NCI-H146 (cell line): ENCODE measurements at regions not wholly inside any gene's neighbourhood (a gene's known extent, or its start where the extent isn't known, plus 50 kb on each side); places are given as distances from the start of the nearest gene placed in this dataset.

ENCODE experiments used
- DNase-seq: peaks from one replicate; lab custom pipeline; 2025; lab: John Stamatoyannopoulos, UW

DNA sequence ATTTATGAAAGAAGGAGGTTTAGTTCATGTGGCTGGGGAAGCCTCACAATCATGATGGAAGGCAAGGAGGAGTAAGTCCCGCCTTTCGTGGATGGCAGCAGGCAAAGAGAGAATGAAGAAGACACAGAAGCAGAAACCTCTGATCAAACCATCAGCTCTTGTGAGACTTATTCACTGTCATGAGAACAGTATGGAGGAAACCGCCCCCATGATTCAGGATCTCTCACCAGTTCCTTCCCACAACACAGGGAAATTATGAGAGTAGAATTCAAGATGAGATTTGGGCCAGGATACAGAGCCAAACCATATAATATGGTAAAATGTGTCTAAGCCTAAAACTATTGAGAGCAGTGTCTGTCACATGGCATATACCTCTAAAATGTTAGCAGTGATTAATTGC is 503.8 kb upstream of the CCDC179 start:
- DNase-seq = no peak

DNA sequence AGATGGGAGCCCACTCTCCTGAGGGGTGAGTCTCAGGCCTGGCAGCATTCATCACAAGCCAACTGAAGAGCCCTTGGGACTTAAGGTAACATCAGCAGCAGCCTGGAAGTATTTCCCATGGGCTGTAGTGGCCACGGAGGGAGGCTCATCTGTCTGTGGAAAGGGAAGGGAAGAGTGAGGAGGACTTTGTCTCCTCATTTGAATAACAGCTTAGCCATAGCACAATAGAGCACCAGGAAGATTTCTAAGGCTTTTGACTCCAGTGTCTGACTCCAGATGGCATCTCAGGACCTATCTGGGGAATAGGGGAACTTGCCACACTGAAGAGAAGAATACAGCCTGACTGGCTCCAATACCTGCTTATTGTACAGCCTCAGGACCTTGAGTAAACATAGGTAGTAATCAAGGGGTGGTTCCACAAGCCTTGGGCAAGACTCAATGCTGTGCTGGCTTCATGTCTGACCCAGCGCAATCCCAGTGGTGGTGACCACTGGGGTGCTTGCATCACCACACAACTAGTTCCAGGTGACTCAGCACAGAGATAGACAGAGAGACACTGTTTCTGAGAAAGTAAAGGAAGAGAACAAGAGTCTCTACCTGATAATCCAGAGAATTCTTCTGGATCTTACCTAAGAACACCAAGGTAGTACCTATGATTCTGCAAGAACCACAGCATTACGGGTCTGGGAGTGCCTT is 510.5 kb upstream of the CCDC179 start:
- DNase-seq = no peak

DNA sequence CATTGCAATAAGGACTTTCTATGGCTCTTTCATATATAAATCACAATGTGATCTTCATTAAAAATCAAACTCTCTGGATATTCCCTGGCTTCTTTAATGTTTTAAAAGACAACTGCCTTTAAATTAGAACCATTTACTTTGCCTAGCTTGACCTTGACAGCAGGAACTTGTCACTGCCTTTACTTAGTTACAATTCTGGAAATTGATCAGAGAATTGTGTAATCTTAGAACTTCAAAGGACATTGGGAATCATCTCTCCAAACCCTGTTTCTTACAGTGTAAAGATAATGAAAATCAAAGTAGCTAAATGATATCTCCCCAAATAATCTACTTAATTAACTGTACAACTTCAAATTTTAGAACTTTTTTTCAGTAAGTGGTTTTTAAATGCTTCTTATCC is 517.6 kb upstream of the CCDC179 start:
- no peak for DNase-seq

DNA sequence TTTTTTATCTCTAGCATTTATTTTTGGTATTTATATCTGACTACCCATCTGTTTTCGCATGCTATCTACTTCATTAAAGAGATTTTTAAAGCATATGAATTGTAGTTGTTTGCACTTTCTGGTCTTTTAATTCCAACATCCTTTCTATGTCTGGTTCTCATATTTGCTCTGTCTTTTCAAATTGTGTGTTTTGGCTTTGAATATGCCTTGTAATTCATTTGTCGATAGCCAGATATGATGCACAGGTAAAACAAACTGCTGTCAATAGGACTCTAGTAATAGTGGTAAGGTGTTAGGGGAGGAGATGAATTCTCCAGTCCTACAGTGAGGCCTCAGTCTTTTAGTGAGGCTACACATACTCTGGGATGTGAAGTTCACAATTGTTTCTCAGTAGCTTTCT is 530.8 kb upstream of the CCDC179 start:
- DNase-seq = no peak

DNA sequence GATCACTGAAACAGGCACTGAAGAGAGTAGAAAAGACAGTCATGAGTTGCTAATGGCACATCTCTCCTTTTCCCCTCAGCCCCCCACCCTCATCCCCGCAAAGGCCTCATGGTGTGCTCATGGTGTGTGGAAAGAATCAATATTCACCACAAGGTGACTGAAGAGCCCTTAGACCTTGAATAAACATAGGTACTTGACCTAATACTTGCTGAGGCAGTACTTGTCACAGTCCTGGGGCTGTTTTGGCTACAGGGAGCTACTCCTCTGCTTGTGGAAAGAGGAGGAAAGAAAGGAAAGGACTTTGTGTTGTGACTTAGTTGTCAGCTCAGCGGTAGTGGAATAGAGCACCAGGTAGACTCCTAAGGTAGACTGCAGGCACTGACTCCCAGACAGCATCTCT is 537.8 kb upstream of the CCDC179 start:
- no peak for DNase-seq

DNA sequence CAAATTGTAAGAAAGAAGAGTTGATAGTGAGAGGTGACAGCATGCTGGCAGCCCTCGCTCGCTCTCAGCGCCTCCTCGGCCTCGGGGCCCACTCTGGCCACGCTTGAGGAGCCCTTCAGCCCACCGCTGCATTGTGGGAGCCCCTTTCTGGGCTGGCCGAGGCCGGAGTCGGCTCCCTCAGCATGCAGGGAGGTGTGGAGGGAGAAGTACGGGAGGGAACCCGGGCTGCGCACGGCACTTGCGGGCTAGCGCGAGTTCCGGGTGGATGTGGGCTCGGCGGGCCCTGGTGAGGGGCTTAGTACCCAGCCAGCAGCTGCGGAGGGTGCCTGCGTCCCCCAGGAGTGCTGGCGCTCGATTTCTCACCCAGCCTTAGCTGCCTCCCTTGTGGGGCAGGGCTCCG is 539.7 kb upstream of the CCDC179 start:
- no peak for DNase-seq

DNA sequence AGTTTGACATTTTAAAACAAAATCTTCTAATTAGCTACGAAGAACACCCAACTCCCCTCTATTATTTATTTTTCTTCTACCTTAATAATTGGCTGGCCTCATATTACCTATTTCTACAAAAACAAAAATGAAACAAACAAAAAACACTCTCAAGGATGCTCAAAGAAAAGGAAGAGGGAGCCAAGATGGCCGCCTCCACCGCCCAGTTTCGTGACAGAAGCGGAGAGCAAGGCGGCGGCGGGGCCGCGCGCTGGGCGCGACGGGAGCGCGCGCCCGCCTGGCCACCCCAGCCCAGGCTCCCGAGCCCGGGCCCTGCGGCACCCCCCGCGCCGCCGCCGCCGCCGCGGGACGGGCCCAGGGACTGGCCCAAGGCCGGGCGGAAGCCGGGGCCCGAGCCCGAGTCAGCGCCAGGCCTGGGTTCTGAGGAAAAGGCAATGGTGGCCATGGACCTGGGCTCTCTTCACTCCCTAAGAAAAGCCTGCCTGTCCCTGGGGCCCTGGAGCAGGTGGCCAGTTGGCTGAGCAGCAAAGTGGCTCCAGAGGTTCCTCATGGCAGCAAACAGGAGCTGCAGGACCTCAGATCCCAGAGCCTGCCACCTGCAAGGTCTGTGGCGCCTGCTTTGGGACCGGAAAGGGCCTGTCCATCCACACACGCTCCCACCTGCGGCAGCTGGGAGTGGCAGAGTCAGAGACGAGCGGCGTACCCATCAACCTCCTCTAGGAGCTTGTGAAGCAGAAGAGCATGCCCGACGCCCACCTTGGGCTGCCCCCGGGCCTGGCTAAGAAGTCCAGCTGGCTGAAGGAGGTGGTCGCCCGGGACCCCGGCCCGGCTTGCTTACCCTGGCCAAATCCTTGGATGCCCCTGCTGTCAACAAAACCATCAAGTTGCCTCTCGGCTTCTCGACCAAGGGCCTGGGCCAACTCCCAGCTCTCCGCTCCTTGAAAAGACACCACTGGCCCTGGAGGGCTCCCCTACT is 543.2 kb upstream of the CCDC179 start:
- DNase-seq = peak; percentile 59

DNA sequence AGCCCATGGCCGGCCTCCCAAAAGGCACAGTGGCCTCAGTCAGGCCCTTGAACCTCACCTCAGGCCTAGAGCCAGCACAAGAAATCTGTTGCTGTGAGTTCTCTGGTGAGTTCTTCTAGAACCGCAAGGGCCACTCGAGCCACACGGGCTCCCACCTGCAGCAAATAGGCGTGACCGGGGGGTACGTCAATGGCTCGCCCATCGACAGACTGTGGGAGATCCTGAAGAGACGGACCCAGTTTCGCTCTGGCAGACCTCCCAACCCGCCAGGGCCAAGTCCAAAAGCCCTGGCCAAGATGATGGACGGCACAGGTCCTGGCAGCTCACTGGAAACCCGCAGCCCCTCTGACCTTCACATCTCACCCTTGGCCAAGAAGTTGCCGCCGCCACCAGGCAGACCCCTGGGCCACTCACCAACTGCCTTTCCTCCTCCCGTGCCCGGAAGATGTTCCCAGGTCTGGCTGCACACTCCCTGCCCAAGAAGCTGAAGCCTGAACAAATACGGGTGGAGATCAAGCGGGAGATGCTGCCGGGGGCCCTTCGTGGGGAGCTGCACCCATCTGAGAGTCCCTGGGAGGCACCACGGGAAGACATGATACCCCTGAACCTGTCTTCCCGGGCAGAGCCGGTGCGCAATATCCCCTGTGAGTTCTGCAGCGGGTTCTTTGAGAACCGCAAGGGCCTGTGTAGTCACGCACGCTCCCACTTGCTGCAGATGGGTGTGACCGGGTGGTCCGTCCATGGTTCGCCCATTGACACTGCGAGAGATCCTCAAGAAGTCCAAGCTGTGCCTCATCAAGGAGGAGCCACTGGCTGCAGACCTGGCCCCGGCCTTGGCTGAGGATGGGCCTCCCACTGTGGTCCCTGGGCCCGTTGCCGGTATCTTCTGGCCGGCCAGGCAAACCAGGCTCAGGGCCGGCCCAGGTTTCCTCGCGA is 544.2 kb upstream of the CCDC179 start:
- no peak for DNase-seq

DNA sequence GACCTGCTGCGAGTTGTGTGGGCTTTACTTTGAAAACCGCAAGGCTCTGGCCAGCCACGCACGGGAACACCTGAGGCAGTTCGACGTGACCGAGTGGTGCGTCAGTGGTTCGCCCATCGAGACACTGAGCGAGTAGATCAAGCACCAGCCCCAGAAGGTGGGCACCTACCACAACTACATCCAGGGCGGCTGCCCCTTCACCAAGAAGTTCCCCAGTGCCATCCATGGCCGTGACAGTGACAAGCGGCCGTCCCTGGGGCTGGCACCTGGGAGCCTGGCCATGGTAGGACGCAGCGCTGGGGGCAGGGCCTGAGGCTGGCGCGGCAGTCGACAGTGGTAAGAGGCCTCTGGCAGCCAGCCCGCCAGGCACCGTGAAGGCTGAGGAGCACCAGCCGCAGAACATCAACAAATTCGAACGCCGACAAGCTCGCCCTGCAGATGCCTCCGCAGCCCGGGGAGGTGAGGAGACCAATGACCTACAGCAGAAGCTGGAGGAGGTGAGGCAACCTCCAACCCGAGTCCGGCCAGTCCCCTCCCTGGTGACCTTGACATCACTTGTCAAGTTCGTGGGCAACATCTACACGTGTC is 545.2 kb upstream of the CCDC179 start:
- DNase-seq = no peak

DNA sequence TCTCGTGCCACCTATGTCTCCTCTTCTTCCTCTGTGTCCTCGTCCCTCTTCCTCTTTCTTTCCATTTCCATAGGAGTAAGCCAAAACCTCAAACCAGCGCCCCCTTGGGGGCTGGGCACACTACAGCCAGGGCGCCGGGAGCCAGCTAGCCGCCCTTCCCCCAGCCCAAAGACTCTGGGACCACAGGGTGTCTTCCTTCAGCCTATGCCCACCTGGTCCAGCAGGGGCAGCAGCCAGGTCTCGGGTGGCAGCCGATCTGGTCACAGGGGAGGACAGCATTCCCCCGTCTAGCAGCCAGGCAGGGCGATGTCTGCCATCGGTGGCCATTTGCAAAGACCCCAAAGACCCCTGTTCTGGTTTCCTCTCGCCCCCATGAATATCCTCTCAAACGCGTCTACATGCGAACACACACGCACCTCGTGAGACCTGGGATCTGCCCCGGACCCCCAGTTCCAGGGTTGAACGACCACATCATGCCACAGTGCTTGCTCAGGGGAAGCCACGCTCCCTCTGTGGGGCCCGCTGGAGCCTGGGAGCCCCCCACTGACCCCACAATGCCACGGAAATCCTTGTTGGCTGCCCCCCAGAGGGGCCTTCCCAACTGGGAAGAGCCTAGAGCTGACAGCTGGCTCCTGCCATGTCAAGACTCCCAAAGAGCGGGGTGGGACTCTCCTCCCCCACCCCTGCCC is 546.0 kb upstream of the CCDC179 start:
- peak; percentile 4 for DNase-seq

DNA sequence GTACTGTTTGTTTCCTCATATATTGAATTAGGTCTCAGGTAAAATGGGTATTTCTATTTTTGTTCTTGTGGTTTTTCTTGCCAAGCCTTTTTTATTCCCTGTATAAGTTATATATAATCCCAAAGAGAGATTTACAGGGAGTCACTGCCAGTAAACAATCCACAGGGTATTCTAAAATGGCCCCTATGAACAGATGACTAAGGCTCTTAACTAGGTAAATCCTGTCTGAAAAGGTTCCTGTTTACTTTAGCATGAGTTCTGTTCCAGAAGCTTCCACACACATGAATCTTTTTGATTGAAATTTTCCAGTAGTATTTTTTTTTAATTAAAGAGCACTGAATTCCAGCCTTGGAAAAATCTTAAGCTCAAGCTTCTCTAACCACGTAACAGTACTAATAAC is 552.8 kb upstream of the CCDC179 start:
- no peak for DNase-seq

DNA sequence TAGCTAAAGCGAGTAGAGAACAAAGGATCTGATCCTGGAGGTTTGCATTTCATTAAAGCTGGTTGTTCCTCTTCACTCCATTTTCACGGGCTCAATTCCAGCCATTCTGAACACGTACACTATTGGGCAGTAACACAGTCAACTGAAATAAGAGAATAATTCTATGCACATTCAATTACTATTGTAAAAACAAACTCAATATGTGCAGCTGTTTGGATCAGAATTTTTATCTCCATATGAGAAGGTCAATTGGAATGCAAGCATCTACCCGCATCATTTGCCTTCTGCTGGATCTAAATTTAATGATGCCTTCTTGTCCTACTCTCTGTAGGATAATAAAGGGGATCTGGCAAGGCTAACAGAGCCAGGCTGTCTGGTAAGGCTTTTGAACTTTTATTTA is 562.8 kb upstream of the CCDC179 start:
- no peak for DNase-seq

DNA sequence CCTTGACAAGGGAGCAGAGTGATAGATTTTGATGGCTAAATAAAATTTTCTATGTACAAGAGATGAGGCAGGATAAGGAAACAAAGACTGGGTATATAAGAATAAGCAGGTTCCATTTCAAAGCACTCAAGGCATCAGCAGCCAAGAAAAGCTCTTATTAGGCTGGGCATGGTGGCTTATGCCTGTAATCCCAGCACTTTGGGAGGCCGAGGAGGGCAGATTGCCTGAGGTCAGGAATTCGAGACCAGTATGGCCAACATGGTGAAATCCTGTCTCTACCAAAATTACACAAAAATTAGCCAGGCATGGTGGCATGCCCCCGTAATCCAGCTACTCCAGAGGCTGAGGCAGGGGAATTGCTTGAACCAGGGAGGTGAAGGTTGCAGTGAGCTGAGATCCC is 563.4 kb upstream of the CCDC179 start:
- no peak for DNase-seq

DNA sequence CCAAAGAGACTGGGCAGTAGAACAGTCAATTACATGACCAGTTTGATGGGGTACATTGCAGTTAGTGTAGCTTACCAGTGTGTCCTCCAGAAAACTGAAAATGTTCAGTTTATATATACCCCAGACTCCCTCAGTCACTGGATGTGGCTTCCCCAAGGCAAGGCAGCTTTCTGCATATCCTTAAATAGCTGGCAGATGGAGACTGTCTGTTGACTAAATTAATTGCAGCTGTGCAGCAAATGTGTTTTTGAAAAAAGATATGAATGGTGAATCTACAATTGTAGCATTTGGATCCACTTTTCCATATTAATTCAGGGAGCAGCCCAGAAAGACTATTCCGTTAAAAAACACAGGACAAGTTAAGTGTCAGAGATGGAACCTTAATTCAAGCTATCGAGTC is 565.1 kb upstream of the CCDC179 start:
- DNase-seq = no peak

DNA sequence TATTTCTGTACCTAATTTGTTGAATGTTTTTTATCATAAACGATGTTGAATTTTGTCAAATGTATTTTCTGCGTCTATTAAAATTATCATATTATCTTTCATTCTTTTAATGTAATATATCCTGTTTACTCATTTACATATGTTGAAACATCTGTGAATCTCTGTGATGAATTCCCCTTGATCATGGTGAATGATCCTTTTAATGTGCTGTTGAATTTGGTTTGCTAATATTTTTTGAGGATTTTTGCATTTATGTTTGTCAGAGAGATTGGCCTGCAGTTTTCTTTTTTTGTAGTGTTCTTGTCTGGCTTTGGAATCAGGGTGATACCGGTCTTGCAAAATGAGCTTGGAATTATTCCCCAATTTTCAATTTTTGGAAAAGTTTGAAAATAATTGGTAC is 569.3 kb upstream of the CCDC179 start:
- no peak for DNase-seq

DNA sequence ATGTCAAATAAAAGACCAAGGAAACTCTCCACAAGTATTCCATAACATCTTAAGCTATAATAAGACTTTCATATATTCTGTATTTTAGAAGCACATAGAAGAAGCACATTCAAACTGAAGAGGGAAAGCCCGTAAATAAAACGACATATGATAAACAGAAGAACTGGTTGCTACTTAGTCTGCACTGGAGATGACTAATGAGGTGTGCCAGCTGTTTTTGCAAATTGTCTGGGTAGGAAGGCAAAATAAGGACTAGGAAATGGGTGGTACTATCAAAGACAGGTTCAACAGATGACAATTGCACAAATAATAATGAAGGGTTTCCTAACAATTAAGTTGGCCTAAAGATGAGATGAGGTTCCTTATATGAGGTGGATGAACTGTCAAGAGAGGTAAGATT is 593.2 kb upstream of the CCDC179 start:
- no peak for DNase-seq

DNA sequence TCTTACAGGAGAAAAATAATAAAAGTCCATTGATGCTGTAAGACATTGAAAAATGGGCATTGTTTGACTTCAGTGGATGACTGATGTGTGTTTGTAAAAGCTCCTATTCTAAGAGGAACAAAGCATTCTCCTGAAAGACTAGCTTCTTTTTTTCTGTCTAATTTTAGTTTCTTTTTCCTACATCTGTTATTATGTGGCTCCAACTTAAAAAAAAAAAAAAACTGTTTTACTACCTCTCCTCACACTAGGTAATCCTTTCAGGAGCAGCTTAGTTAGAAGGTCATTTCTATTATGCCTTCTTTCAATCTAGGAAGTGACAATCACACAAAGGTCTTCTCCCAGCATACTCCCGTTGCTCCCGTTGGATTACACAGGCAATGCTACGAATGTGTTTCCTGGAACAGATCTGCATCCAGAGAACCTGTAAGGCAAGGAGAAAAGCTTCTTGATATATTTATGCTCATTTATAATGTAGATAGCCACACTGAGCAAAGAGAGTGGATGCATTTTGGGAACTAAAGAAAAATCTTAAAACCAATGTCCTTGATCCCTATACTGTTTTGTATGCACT is 595.1 kb upstream of the CCDC179 start:
- DNase-seq = no peak

DNA sequence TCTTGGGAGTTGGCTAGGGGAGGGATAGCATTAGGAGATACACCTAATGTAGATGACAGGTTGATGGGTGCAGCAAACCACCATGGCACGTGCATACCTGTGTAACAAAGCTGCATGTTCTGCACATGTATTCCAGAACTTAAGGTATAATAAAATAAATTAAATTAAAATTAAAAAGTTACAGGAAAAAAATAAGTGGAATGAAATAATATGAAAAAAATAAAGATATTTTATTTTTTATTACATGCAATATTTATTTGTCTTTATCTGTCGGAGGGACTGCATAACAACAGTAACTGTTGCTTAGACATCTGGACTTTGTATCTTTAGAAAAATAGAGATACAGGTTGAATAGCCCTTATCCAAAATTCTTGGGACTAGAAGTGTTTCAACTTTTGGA is 597.4 kb upstream of the CCDC179 start:
- DNase-seq = no peak

DNA sequence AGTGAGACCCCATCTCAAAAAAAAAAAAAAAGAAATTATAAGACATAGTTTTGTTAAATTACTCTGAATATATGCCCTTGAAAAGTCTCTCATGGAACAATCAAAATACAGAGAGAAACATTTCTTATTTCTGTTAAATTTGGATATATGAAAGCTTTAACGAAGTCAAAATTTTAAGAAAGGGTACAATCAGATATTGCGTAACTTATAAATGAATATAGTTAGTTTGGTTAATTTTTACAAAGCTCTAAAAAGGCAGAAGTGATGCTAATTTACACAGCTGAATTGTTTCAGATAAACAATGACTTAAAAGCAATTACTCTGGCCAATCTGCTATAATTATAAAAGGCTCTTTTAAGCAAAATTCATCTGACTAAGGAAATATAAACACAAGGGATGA is 611.6 kb upstream of the CCDC179 start:
- DNase-seq = no peak

DNA sequence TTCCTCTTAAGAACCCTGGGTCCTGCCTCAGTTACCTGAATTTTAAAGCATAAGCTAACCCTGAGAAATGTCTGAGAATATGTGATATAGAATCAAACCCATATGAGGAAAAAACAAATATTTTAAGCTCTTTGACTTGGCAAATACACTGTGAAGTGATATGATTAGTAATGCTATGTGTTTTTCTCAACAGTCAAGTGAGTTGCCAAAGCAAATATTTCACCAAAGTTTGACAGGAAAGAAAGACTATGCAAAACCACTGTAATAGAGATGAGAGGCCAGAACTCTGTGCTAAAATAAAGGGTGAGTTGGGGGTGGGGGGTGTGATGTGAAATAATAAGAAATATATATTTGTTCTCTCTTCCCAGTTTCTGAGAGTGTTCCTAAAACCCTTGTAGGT is 613.5 kb upstream of the CCDC179 start:
- DNase-seq = no peak

DNA sequence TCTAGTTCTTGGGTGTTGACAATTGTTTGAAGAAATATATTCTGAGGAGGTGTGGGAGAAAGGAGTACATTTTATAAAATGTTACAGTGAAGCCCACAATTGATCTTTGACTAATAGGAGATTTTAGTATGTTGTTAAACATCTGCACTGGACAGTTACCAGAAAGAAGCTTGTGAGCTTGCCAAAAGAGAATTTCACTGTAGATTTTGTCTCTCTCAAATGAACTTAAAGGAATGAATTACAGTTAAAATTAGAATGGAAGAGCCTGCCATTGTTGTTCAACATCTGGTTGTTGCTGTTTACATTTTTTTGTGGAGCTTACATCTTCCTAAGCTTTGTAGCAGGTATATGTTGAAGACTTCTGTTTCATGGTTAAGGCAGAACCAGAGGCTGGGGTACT is 620.5 kb upstream of the CCDC179 start:
- no peak for DNase-seq
